HUES6 (cell line): ENCODE measurements at regions not wholly inside any gene's neighbourhood (a gene's known extent, or its start where the extent isn't known, plus 50 kb on each side); places are given as distances from the start of the nearest gene placed in this dataset.
A peak's percentile ranks its signal among the peaks of the same experiment; 100 is the strongest.
"Not testable (repeated sequence)": the region's sequence is repeated elsewhere in the genome, so short reads cannot be mapped to it uniquely, and the experiment has no call there.

Experiments
- H3K27ac ChIP-seq: 2 replicates; pipeline ENCODE4 v1.7.0; 2013; ENCODE audit warnings: low read depth, mild to moderate bottlenecking, low read length, inconsistent platforms
- H3K27me3 ChIP-seq: 2 replicates; pipeline ENCODE4 v1.6.1; 2013; ENCODE audit warnings: low read length; ENCODE audit not compliant: control insufficient read depth, insufficient read depth
- H3K36me3 ChIP-seq: 2 replicates; pipeline ENCODE4 v1.6.1; 2013; ENCODE audit warnings: low read length; ENCODE audit not compliant: control insufficient read depth, insufficient read depth
- H3K4me1 ChIP-seq: 2 replicates; pipeline ENCODE4 v1.6.1; 2013; ENCODE audit warnings: low read length; ENCODE audit not compliant: control insufficient read depth, insufficient read depth
- H3K4me3 ChIP-seq: 2 replicates; pipeline ENCODE4 v1.5.1; 2013; ENCODE audit warnings: low read depth, low read length
- H3K9ac ChIP-seq: one replicate; pipeline ENCODE4 v1.6.1; 2013; ENCODE audit warnings: mild to moderate bottlenecking, low read length
- H3K9me3 ChIP-seq: 2 replicates; pipeline ENCODE4 v1.6.1; 2013; ENCODE audit warnings: low read depth, low read length; ENCODE audit not compliant: control insufficient read depth, insufficient read depth

DNA sequence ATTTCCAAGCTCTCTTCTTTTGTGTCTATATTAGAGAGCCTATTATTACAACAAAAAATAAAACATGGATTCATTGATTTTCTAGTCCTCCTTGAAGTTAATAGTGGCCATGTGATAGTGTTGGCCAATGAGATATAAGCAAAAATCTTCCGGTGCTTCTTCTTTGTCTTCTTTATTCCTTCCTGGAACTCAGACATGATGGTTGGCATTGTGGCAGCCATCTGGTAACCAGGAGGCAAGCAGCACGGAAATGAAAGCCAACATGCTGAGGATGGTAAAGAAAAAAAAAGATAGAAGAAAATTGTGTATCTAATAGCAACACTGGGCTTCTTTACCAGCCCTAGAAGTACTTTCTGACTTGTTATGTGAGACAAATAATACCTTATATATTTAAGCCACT is 50.8 kb upstream of the SEL1L start:
- H3K9me3 ChIP-seq, result 0 out of 2 replicates have a peak, but pooled peaks cover 3% of the 10 kb centered on the region
- no peaks in the 10 kb centered on the region for H3K36me3 ChIP-seq
- no peak overlapping the region for H3K4me3 ChIP-seq
- H3K4me1 ChIP-seq, result no peaks in the 10 kb centered on the region; the same call in 1 of the 2 replicates
- no peaks in the 10 kb centered on the region for H3K27me3 ChIP-seq
- no peak overlapping the region for H3K27ac ChIP-seq
- no peak overlapping the region for H3K9ac ChIP-seq

- no peak overlapping the region for H3K4me3 ChIP-seq
- peaks cover 3% of the 10 kb centered on the region; the same call in 1 of the 2 replicates for H3K4me1 ChIP-seq
- H3K9me3 ChIP-seq, result no peaks in the 10 kb centered on the region
- H3K9ac ChIP-seq, result no peak overlapping the region
- H3K36me3 ChIP-seq, result no peaks in the 10 kb centered on the region
- H3K27ac ChIP-seq, result no peak overlapping the region
- no peaks in the 10 kb centered on the region for H3K27me3 ChIP-seq
Measured at GRCh38 chr14:81589381-81590065, 55.9 kb upstream of the SEL1L start.

DNA sequence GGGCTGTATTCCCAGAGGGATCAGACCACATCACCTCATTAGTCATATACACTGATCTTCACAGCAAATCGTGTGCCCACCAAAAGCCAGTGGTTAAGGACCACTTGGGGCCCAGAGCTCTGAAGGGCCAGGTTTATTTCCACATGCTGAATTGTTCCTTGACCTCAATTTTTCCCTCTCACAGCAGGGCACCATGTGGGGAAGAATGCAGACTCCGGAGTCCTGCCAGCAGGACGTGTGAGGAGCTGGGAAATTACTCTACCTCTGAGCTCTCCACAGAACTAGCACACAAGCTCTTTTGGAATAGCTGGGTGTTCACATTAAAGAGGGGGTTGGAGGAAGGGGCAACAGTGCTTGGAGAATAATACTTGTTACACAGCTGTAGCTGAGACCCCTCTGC is 57.6 kb upstream of the SEL1L start:
- Histone ChIP-seq H3K4me3 (no peak overlapping the region), H3K27me3 (no peaks in the 10 kb centered on the region), H3K27ac (no peak overlapping the region), H3K9me3 (no peaks in the 10 kb centered on the region), H3K36me3 (no peaks in the 10 kb centered on the region), H3K4me1 (0 out of 2 replicates have a peak, but pooled peaks cover 3% of the 10 kb centered on the region), H3K9ac (no peak overlapping the region)

GRCh38 chr14:81594012-81594411 is 60.4 kb upstream of the SEL1L start:
- H3K4me1 ChIP-seq, result 0 out of 2 replicates have a peak, but pooled peaks cover 3% of the 10 kb centered on the region
- no peak overlapping the region for H3K9ac ChIP-seq
- no peaks in the 10 kb centered on the region for H3K9me3 ChIP-seq
- no peaks in the 10 kb centered on the region for H3K27me3 ChIP-seq
- H3K27ac ChIP-seq, result no peak overlapping the region
- H3K36me3 ChIP-seq, result no peaks in the 10 kb centered on the region
- no peak overlapping the region for H3K4me3 ChIP-seq

DNA sequence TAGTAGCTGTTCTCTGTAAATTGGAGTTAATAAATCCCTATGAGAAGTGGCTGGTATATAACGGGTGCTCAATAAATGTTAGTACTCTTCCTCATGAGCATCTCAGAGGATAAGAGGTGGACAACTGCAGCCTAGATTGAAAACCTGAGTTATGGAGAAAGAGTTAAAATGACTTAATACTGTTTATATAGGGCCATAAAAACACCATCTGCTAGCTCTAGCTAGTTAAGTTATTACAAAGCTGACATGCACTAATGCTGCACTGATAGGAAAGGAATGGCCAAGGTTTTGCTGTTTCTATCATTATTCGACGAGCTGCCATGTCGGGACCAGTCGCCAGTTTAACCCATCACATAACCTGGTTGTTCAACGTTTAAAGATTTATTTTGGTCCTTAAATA is 72.0 kb upstream of the SEL1L start:
- Histone ChIP-seq H3K9me3 (no peaks in the 10 kb centered on the region), H3K4me1 (no peaks in the 10 kb centered on the region), H3K9ac (no peak overlapping the region), H3K4me3 (no peak overlapping the region), H3K36me3 (no peaks in the 10 kb centered on the region), H3K27ac (no peak overlapping the region), H3K27me3 (no peaks in the 10 kb centered on the region)

DNA sequence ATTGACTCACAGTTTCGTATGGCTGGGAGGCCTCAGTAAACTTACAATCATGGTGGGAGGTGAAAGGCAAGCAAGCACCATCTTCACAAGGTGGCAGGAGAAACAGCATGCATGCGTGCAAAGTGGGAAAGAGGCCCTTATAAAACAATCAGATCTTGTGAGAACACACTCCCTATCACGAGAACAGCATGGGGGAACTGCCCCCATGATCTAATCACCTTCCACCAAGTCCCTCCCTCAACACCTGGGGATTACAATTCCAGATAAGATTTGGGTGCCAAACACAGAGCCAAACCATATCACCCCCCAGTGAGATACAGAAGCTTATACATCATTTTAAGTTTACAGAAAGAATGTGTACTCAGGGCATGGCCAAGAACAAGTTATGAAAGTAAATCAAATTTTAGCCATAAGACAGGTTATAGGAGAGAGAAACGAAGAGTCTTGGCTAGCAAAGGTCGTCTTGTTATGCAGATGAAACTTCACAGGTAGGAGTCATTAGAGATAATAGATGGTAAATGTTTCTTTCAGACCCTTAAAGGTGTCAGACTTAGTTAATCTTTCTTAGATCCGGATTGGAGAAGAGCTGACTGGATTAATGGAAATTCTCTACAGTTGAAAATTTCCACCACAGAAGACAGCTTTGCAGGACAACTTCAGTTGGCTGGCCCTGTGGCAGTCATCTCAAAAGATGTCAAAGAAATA is 79.8 kb upstream of the SEL1L start:
- H3K4me1 ChIP-seq, result peaks cover 8% of the 10 kb centered on the region
- no peak overlapping the region for H3K4me3 ChIP-seq
- peak overlapping the region; percentile 33 for H3K9ac ChIP-seq
- no peaks in the 10 kb centered on the region for H3K9me3 ChIP-seq
- peak overlapping the region; percentile 43; the same call in 1 of the 2 replicates for H3K27ac ChIP-seq
- H3K36me3 ChIP-seq, result no peaks in the 10 kb centered on the region
- H3K27me3 ChIP-seq, result no peaks in the 10 kb centered on the region

DNA sequence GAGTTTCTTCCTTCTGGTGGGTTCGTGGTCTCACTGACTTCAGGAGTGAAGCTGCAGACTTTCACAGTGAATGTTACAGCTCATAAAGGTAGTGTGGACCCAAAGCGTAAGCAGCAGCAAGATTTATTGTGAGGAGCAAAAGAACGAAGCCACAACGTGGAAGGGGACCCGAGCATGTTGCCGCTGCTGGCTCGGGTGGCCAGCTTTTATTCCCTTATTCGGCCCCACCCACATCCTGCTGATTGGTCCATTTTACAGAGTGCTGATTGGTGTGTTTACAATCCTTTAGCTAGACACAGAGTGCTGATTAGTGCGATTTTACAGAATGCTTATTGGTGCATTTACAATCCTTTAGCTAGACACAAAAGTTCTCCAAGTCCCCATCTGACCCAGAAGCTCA is 80.6 kb upstream of the SEL1L start:
- not testable (repeated sequence) for H3K4me3 ChIP-seq, H3K36me3 ChIP-seq, H3K27me3 ChIP-seq, H3K4me1 ChIP-seq, H3K9ac ChIP-seq, H3K9me3 ChIP-seq
- H3K27ac ChIP-seq, result peak overlapping the region; percentile 32; the same call in 1 of the 2 replicates

DNA sequence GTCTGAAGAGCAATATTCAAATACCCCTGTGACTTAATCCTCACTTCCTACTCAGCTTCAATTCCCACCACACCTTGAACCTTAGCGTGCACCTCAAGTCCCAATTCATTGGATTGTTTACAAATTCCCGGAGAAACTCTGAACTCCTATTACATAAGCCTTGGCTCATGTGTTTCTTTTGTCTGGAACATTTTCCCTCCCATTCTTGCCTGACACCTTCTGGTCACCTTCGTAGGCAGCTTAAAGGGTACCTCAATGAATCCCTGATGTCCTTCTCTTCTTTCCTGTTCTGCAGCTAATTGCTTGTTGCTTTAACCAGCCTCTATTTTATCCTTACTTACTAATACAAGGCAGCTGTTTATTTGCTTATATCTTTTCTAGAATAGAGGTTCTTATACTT is 85.0 kb upstream of the SEL1L start:
- Histone ChIP-seq H3K4me1 (peaks cover 8% of the 10 kb centered on the region), H3K27me3 (no peaks in the 10 kb centered on the region), H3K27ac (no peak overlapping the region), H3K4me3 (no peak overlapping the region), H3K36me3 (no peaks in the 10 kb centered on the region), H3K9ac (no peak overlapping the region), H3K9me3 (no peaks in the 10 kb centered on the region)

DNA sequence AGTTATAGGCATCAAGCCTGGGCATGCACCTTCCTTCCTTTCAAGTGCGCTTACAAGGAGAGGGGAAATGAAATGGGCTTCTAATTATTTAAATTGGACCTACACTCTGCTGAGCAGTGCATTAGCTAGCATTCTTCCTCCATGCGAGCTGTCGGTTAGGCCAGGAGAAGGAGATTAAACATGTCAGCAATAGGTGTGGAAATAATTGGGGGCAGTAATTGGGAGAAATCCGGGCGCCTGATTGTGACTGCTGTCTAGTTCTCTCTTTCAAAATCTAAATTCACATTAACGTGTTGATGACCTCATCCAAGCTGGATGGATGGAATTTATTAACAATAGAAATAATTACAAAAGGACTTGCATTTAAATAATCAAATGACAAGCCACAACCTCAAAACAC is 86.2 kb upstream of the SEL1L start:
- Histone ChIP-seq H3K27me3 (no peaks in the 10 kb centered on the region), H3K4me3 (no peak overlapping the region), H3K36me3 (no peaks in the 10 kb centered on the region), H3K4me1 (0 out of 2 replicates have a peak, but pooled peaks cover 6% of the 10 kb centered on the region), H3K9ac (no peak overlapping the region), H3K27ac (no peak overlapping the region), H3K9me3 (no peaks in the 10 kb centered on the region)

DNA sequence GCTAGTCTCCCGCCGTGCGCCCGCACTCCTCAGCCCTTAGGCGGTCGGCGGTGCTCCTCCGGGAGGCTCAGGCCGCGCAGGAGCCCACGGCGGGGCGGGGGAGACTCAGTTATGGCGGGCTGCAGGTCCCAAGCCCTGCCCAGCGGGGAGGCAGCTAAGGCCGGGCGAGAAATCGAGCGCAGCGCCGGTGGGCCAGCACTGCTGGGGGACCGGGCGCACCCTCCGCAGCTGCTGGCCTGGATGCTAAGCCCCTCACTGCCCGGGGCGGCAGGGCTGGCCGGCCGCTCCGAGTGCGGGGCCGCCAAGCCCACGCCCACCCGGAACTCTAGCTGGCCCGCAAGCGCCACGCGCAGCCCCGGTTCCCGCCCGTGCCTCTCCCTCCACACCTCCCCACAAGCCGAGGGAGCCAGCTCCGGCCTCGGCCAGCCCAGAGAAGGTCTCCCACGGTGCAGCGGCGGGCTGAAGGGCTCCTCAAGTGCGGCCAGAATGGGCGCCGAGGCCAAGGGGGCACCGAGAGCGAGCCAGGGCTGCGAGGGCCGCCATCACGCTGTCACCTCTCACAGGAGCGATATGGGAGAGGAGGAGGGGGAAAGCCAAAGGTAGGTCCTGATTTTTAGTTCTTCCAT is 90.2 kb upstream of the SEL1L start:
- H3K36me3 ChIP-seq, H3K4me3 ChIP-seq, H3K9me3 ChIP-seq, H3K9ac ChIP-seq, H3K27ac ChIP-seq, H3K4me1 ChIP-seq, H3K27me3 ChIP-seq: not testable (repeated sequence)

DNA sequence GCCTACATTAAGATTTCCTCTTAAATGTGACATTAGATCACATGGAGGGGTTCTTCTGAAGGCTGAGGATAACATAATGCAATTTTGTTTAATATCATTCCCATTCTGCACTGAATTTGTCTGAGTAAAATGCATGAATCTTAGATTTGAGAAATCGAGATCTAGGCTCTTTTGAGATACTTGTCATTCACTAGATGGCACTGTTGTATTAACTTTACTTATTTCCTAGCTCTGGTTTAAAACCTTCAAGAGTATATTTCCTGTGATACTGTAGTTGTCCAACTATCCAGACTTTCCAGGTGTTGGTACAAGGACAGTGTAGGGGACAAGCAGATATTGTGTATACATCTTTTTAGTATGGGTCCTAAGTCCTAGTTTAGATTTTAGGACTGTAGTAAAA is 91.7 kb upstream of the SEL1L start:
- no peaks in the 10 kb centered on the region for H3K27me3 ChIP-seq
- no peaks in the 10 kb centered on the region for H3K9me3 ChIP-seq
- H3K27ac ChIP-seq, result no peak overlapping the region
- no peaks in the 10 kb centered on the region for H3K36me3 ChIP-seq
- no peaks in the 10 kb centered on the region for H3K4me1 ChIP-seq
- H3K9ac ChIP-seq, result no peak overlapping the region
- no peak overlapping the region for H3K4me3 ChIP-seq
